ENCODE measurements at regions not wholly inside any gene's neighbourhood (a gene's known extent, or its start where the extent isn't known, plus 50 kb on each side); places are given as distances from the start of the nearest gene placed in this dataset.

GRCh38 chr2:234869164-234869563 is 82.7 kb upstream of the SH3BP4 start:
- FAIRE-seq: no peak
- H3K4me2 ChIP-seq (ENCODE audit: control insufficient read depth, extremely low read depth, insufficient read depth, low read depth, low read length): no peak overlapping the region
- H3K4me3 ChIP-seq (ENCODE audit: control insufficient read depth in 2 of 3, extremely low read depth in 1 of 3, insufficient read depth in 2 of 3, low read depth in 1 of 3, low read length in 3 of 3): no peak overlapping the region
- no peaks in the 10 kb centered on the region for H3K9me3 ChIP-seq (ENCODE audit: control insufficient read depth, low read depth, low read length)
- H3K27me3 ChIP-seq (ENCODE audit: control insufficient read depth, extremely low read depth, insufficient read depth, low read length): no peaks in the 10 kb centered on the region
- H2AFZ ChIP-seq (ENCODE audit: control insufficient read depth, low read length): no peak overlapping the region
- dilution Hi-C loops (cut with MboI; ENCODE audit: extremely low pct_ligation_motif_present, low sequenced_read_pairs): no loop called here
- H4K20me1 ChIP-seq (ENCODE audit: control insufficient read depth, extremely low read depth, insufficient read depth, low read length): no peaks in the 10 kb centered on the region
- H3K36me3 ChIP-seq (ENCODE audit: control insufficient read depth in 2 of 2, extremely low read depth in 1 of 2, insufficient read depth in 2 of 2, low read length in 2 of 2): no peaks in the 10 kb centered on the region
- no peak overlapping the region for H3K27ac ChIP-seq (ENCODE audit: control insufficient read depth, insufficient read depth, low read length)
- H3K9ac ChIP-seq (ENCODE audit: control insufficient read depth, extremely low read depth, insufficient read depth, low read length): no peak overlapping the region
- TF ChIP-seq CTCF (optimal IDR thresholded peaks at IDR 0.05 in 1 of 3, IDR thresholded peaks at IDR 0.05 in 1 of 3, conservative IDR thresholded peaks at IDR 0.05 in 1 of 3; ENCODE audit: extremely low read depth in 1 of 3, insufficient read depth in 2 of 3, low read length in 3 of 3): no peak
- TF ChIP-seq EZH2 (IDR thresholded peaks at IDR 0.05; ENCODE audit: low read length): no peak
- no peak for DNase-seq (ENCODE audit: low read depth, low spot score)
- no peaks in the 10 kb centered on the region for H3K4me1 ChIP-seq (ENCODE audit: control insufficient read depth, extremely low read depth, insufficient read depth, low read length)
- H3K79me2 ChIP-seq (ENCODE audit: control insufficient read depth, insufficient read depth, low read length): no peaks in the 10 kb centered on the region
- H3K9me1 ChIP-seq (ENCODE audit: control insufficient read depth, extremely low read depth, insufficient read depth, low read length): no peaks in the 10 kb centered on the region

DNA sequence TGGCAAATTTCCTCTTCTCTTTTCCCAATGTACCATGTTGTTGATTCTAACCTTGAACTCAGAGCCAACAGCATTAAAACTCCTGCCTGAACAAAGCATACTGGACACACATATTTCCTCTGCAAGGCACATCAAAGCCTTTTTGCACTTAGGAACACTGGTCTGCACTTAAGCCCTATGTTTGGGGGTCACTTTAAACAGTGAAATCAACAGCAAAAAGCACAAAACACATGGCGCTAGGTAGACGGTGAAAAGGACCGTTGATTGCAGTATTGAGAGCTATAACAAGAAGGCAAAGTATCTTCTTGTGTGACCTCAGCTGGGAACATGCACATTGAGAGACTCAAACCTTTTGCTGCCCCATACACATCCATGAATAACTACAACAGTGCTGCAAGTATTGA is 83.9 kb upstream of the SH3BP4 start:
- Histone ChIP-seq H3K79me2 (ENCODE audit: control insufficient read depth, insufficient read depth, low read length) (no peaks in the 10 kb centered on the region), H3K4me3 (ENCODE audit: control insufficient read depth in 2 of 3, extremely low read depth in 1 of 3, insufficient read depth in 2 of 3, low read depth in 1 of 3, low read length in 3 of 3) (no peak overlapping the region), H3K9me1 (ENCODE audit: control insufficient read depth, extremely low read depth, insufficient read depth, low read length) (no peaks in the 10 kb centered on the region), H3K9me3 (ENCODE audit: control insufficient read depth, low read depth, low read length) (no peaks in the 10 kb centered on the region), H3K4me2 (ENCODE audit: control insufficient read depth, extremely low read depth, insufficient read depth, low read depth, low read length) (no peak overlapping the region), H3K9ac (ENCODE audit: control insufficient read depth, extremely low read depth, insufficient read depth, low read length) (no peak overlapping the region), H3K36me3 (ENCODE audit: control insufficient read depth in 2 of 2, extremely low read depth in 1 of 2, insufficient read depth in 2 of 2, low read length in 2 of 2) (no peaks in the 10 kb centered on the region), H3K4me1 (ENCODE audit: control insufficient read depth, extremely low read depth, insufficient read depth, low read length) (peaks cover 11% of the 10 kb centered on the region), H2AFZ (ENCODE audit: control insufficient read depth, low read length) (no peak overlapping the region), H4K20me1 (ENCODE audit: control insufficient read depth, extremely low read depth, insufficient read depth, low read length) (no peaks in the 10 kb centered on the region), H3K27ac (ENCODE audit: control insufficient read depth, insufficient read depth, low read length) (no peak overlapping the region), H3K27me3 (ENCODE audit: control insufficient read depth, extremely low read depth, insufficient read depth, low read length) (no peaks in the 10 kb centered on the region)
- no peak for DNase-seq (ENCODE audit: low read depth, low spot score)
- no peak for TF ChIP-seq CTCF (optimal IDR thresholded peaks at IDR 0.05 in 1 of 3, IDR thresholded peaks at IDR 0.05 in 1 of 3, conservative IDR thresholded peaks at IDR 0.05 in 1 of 3; ENCODE audit: extremely low read depth in 1 of 3, insufficient read depth in 2 of 3, low read length in 3 of 3)
- no peak for TF ChIP-seq EZH2 (IDR thresholded peaks at IDR 0.05; ENCODE audit: low read length)
- dilution Hi-C loops (cut with MboI; ENCODE audit: extremely low pct_ligation_motif_present, low sequenced_read_pairs): no loop called here
- peak; percentile 5 for FAIRE-seq

Data from keratinocyte (primary cell).